SK-N-SH treated with all-trans-retinoic acid at 6 μM for 48 hours (cell line): ENCODE measurements at regions not wholly inside any gene's neighbourhood (a gene's known extent, or its start where the extent isn't known, plus 50 kb on each side); places are given as distances from the start of the nearest gene placed in this dataset.
"Not testable (repeated sequence)": the region's sequence is repeated elsewhere in the genome, so short reads cannot be mapped to it uniquely, and the experiment has no call there.

ENCODE experiments used
- ATAC-seq: fragments of 200-7000 bp; cut with Tn5 transposase; 3 replicates; pipeline ENCODE4 v1.9.1; 2020; ENCODE audit warnings: mild to moderate bottlenecking, moderate library complexity
- BACH2 ChIP-seq: fragments of 250-450 bp; sonication (Bioruptor Pico); IDR thresholded peaks from 2 replicates; pipeline ENCODE4 v1.9.0; 2021; ENCODE audit warnings: mild to moderate bottlenecking, borderline replicate concordance
- CREB5 ChIP-seq: fragments of 250-450 bp; sonication (Bioruptor Pico); IDR thresholded peaks from 2 replicates; pipeline ENCODE4 v1.5.1; 2020; ENCODE audit warnings: low read depth, mild to moderate bottlenecking, moderate library complexity
- CSRNP3 ChIP-seq: fragments of 250-450 bp; sonication (Bioruptor Pico); IDR thresholded peaks from 2 replicates; pipeline ENCODE4 v1.5.1; 2021; ENCODE audit warnings: mild to moderate bottlenecking, moderate library complexity
- ESRRG ChIP-seq: fragments of 250-450 bp; sonication (Bioruptor Pico); IDR thresholded peaks from 2 replicates; pipeline ENCODE4 v1.6.1; 2021; ENCODE audit warnings: mild to moderate bottlenecking
- ISL1 ChIP-seq: fragments of 250-450 bp; sonication (Bioruptor Pico); IDR thresholded peaks from 2 replicates; pipeline ENCODE4 v2.1.2; 2022; ENCODE audit warnings: mild to moderate bottlenecking, moderate library complexity
- PATZ1 ChIP-seq: fragments of 250-450 bp; sonication (Bioruptor Pico); IDR thresholded peaks from 2 replicates; pipeline ENCODE4 v1.8.0; 2020; ENCODE audit warnings: mild to moderate bottlenecking, moderate library complexity, borderline replicate concordance
- POU6F1 ChIP-seq: fragments of 250-450 bp; sonication (Bioruptor Pico); IDR thresholded peaks from 2 replicates; pipeline ENCODE4 v1.8.0; 2021; ENCODE audit warnings: low read depth, mild to moderate bottlenecking, moderate library complexity, borderline replicate concordance
- PPARA ChIP-seq: fragments of 250-450 bp; sonication (Bioruptor Pico); IDR thresholded peaks from 2 replicates; pipeline ENCODE4 v1.5.0; 2020; ENCODE audit warnings: mild to moderate bottlenecking, borderline replicate concordance
- SNAI2 ChIP-seq: fragments of 250-450 bp; sonication (Bioruptor Pico); IDR thresholded peaks from 2 replicates; pipeline ENCODE4 v1.5.0; 2020; ENCODE audit warnings: mild to moderate bottlenecking, moderate library complexity
- TCF4 ChIP-seq: fragments of 250-450 bp; sonication (Bioruptor Pico); IDR thresholded peaks from 2 replicates; pipeline ENCODE4 v1.8.0; 2021; ENCODE audit warnings: mild to moderate bottlenecking, moderate library complexity, borderline replicate concordance
- TOX ChIP-seq: fragments of 250-450 bp; sonication (Bioruptor Pico); IDR thresholded peaks from 2 replicates; pipeline ENCODE4 v1.8.0; 2021; ENCODE audit warnings: mild to moderate bottlenecking, moderate library complexity, borderline replicate concordance
- TSHZ2 ChIP-seq: fragments of 250-450 bp; sonication (Bioruptor Pico); IDR thresholded peaks from 2 replicates; pipeline ENCODE4 v1.5.0; 2020; ENCODE audit warnings: mild to moderate bottlenecking, moderate library complexity
- ZC3H10 ChIP-seq: fragments of 250-450 bp; sonication (Bioruptor Pico); IDR thresholded peaks from 2 replicates; pipeline ENCODE4 v1.5.1; 2021; ENCODE audit warnings: mild to moderate bottlenecking, moderate library complexity
- ZFP3 ChIP-seq: fragments of 250-450 bp; sonication (Bioruptor Pico); IDR thresholded peaks from 2 replicates; pipeline ENCODE4 v1.5.0; 2020; ENCODE audit warnings: mild to moderate bottlenecking, moderate library complexity
- ZFP30 ChIP-seq: fragments of 450-650 bp; formaldehyde crosslinking; IDR thresholded peaks from 2 replicates; pipeline ENCODE4 v1.5.0; 2022; ENCODE audit warnings: mild to moderate bottlenecking, moderate library complexity
- ZNF565 ChIP-seq: fragments of 450-650 bp; formaldehyde crosslinking; conservative IDR thresholded peaks from 2 replicates; pipeline ENCODE4 v1.5.0; 2020; ENCODE audit warnings: low read depth, mild to moderate bottlenecking, moderate library complexity
- ZNF8 ChIP-seq: fragments of 450-650 bp; formaldehyde crosslinking; IDR thresholded peaks from 2 replicates; pipeline ENCODE4 v1.5.0; 2020; ENCODE audit warnings: mild to moderate bottlenecking, moderate library complexity

- TF ChIP-seq POU6F1 (no peak), ZFP3 (CRISPR knock-in tag) (no peak), PATZ1 (CRISPR knock-in tag) (no peak), TOX (CRISPR knock-in tag) (no peak), PPARA (CRISPR knock-in tag) (no peak), ZNF8 (CRISPR knock-in tag) (no peak), ZC3H10 (CRISPR knock-in tag) (no peak), TCF4 (CRISPR knock-in tag) (no peak), ZNF565 (CRISPR knock-in tag) (no peak), CREB5 (no peak)
- ATAC-seq: no peak
These were observed 117.6 kb downstream of the PCSK1 start for GRCh38 chr5:96315431-96315830.

- TF ChIP-seq SNAI2 (CRISPR knock-in tag) (no peak), TSHZ2 (no peak), ZNF8 (CRISPR knock-in tag) (no peak), BACH2 (no peak), TOX (CRISPR knock-in tag) (no peak), ISL1 (CRISPR knock-in tag) (no peak), ZNF565 (CRISPR knock-in tag) (no peak)
- ATAC-seq: no peak
These were observed 120.7 kb downstream of the PCSK1 start for GRCh38 chr5:96312383-96312782.

- ATAC-seq: not testable (repeated sequence)
These were observed 126.0 kb downstream of the PCSK1 start for GRCh38 chr5:96307047-96307446.

GRCh38 chr5:96302174-96302738, 130.8 kb downstream of the PCSK1 start:
- no peak for ATAC-seq
- TF ChIP-seq PATZ1 (CRISPR knock-in tag) (no peak), PPARA (CRISPR knock-in tag) (no peak), ISL1 (CRISPR knock-in tag) (no peak), TSHZ2 (no peak), ESRRG (no peak), CREB5 (no peak), ZNF8 (CRISPR knock-in tag) (no peak), POU6F1 (no peak), ZFP30 (CRISPR knock-in tag) (no peak), TCF4 (CRISPR knock-in tag) (no peak), CSRNP3 (CRISPR knock-in tag) (no peak)
